PC-9 (cell line): ENCODE measurements at regions not wholly inside any gene's neighbourhood (a gene's known extent, or its start where the extent isn't known, plus 50 kb on each side); places are given as distances from the start of the nearest gene placed in this dataset.

Experiments
- CTCF ChIP-seq: fragments of 200-600 bp; sonication (generic); conservative IDR thresholded peaks from 2 replicates; pipeline ENCODE4 v1.6.1; 2017; ENCODE audit warnings: mixed run types, antibody characterized with exemption, mild to moderate bottlenecking, moderate library complexity
- EZH2 ChIP-seq: fragments of 200-600 bp; sonication (generic); IDR thresholded peaks from 2 replicates; pipeline ENCODE4 v1.8.0; 2017; ENCODE audit warnings: antibody characterized with exemption, low read depth

- no peak for TF ChIP-seq CTCF
- no peak for TF ChIP-seq EZH2
Observed at GRCh38 chr4:79700356-79700755, 292.3 kb upstream of the GK2 start.
